Lung (tissue), 11 donors: ENCODE measurements at regions not wholly inside any gene's neighbourhood (a gene's known extent, or its start where the extent isn't known, plus 50 kb on each side); places are given as distances from the start of the nearest gene placed in this dataset.

Source experiments
- ATAC-seq: fragments of 200-7000 bp; cut with Tn5 transposase; one replicate; pipeline ENCODE4 v1.9.1; 2020; ENCODE audit warnings: moderate number of reproducible peaks; ENCODE audit not compliant: insufficient read depth, low FRiP score
- DNase-seq, 3 donors: peaks; one replicate each; pipeline ENCODE4 v3.0.0-alpha.2; 2013 to 2017
- H3K27ac ChIP-seq, 2 donors: one replicate each; pipeline ENCODE4 v1.5.1; 2013; ENCODE audit warnings: mild to moderate bottlenecking in 2 of 2, moderate library complexity in 2 of 2, control low read depth in 1 of 2, inconsistent platforms in 1 of 2, low read depth in 1 of 2, low read length in 1 of 2
- H3K27me3 ChIP-seq, 3 donors: one replicate each; pipeline ENCODE4 v1.5.1; 2013; ENCODE audit warnings: low read length in 2 of 3; ENCODE audit not compliant: control insufficient read depth in 3 of 3, insufficient read depth in 3 of 3
- H3K36me3 ChIP-seq, 4 donors: one replicate each; pipeline ENCODE4 v1.5.1; 2013; ENCODE audit warnings: low read length in 4 of 4, mild to moderate bottlenecking in 1 of 4, moderate library complexity in 1 of 4; ENCODE audit not compliant: control insufficient read depth in 4 of 4, insufficient read depth in 4 of 4
- H3K4me1 ChIP-seq, 5 donors: one replicate each; pipeline ENCODE4 v1.5.1; 2013; ENCODE audit warnings: low read length in 5 of 5, mild to moderate bottlenecking in 2 of 5, moderate library complexity in 1 of 5; ENCODE audit not compliant: control insufficient read depth in 5 of 5, insufficient read depth in 5 of 5
- H3K4me3 ChIP-seq: one replicate; pipeline ENCODE4 v1.5.1; 2013; ENCODE audit warnings: mild to moderate bottlenecking, control low read depth, moderate library complexity
- H3K9ac ChIP-seq, 2 donors: one replicate each; pipeline ENCODE4 v1.5.1; 2013; ENCODE audit warnings: low read length in 2 of 2, control low read depth in 1 of 2; ENCODE audit not compliant: insufficient read depth in 1 of 2
- H3K9me3 ChIP-seq, 4 donors: one replicate each; pipeline ENCODE4 v1.5.1; 2013; ENCODE audit warnings: low read length in 3 of 4, mild to moderate bottlenecking in 1 of 4, moderate library complexity in 1 of 4; ENCODE audit not compliant: control insufficient read depth in 4 of 4, insufficient read depth in 3 of 4
- WGBS, 2 donors: extraction: QIAGEN DNeasy Blood & Tissue Kit; methylation state at CpG; one replicate each; pipeline ENCODE4 v1.1.7; 2013; 5-methylcytosine and 5-hydroxymethylcytosine counted together
- TF ChIP-seq, protein P1 (sequence below): IDR thresholded peaks from 2 replicates; pipeline ENCODE4 v1.5.1; 2012; ENCODE audit warnings: mild to moderate bottlenecking; ENCODE audit errors: control extremely low read depth, extremely low read depth
- donor health status: control.
- donor health status: control.
- donor health status: Bipolar disorder and iron deficiency.
- donor health status: healthy.
- donor health status: DM: yes; HTN: yes; CAD: no.

DNA sequence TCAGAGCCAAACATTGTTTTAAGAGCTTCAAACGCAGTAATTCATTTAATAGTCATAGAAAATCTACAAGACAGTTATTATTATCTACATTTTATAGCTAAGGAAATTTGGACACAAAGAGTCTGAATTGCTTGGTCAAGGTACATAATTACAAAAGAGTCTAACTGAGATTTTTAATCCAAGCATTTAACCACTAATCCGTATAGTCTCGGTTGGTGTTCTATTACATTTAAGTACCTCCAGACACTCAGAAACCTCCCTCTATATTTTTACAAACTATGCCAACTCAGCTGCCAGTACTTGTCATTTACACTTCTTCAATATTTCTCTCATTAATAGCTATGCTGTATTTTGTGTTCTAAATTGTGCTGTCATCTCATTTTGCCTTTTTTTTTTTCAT, 240.2 kb upstream of the PLSCR5 start:
- Histone ChIP-seq H3K27me3 (no peaks in the 10 kb centered on the region), H3K9me3 (no peaks in the 10 kb centered on the region), H3K27ac (no peak overlapping the region), H3K36me3 (no peaks in the 10 kb centered on the region), H3K9ac (no peak overlapping the region), H3K4me1 (peaks cover 0 to 2% (median 0%) of the 10 kb centered on the region in 5 donors), H3K4me3 (no peak overlapping the region)
- ATAC-seq = no peak
- DNase-seq = no peak
- WGBS, 2 donors = 82 to 92% methylated on average over 3 of the region's 3 CpGs
- TF ChIP-seq, protein P1, sequence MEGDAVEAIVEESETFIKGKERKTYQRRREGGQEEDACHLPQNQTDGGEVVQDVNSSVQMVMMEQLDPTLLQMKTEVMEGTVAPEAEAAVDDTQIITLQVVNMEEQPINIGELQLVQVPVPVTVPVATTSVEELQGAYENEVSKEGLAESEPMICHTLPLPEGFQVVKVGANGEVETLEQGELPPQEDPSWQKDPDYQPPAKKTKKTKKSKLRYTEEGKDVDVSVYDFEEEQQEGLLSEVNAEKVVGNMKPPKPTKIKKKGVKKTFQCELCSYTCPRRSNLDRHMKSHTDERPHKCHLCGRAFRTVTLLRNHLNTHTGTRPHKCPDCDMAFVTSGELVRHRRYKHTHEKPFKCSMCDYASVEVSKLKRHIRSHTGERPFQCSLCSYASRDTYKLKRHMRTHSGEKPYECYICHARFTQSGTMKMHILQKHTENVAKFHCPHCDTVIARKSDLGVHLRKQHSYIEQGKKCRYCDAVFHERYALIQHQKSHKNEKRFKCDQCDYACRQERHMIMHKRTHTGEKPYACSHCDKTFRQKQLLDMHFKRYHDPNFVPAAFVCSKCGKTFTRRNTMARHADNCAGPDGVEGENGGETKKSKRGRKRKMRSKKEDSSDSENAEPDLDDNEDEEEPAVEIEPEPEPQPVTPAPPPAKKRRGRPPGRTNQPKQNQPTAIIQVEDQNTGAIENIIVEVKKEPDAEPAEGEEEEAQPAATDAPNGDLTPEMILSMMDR = no peak

DNA sequence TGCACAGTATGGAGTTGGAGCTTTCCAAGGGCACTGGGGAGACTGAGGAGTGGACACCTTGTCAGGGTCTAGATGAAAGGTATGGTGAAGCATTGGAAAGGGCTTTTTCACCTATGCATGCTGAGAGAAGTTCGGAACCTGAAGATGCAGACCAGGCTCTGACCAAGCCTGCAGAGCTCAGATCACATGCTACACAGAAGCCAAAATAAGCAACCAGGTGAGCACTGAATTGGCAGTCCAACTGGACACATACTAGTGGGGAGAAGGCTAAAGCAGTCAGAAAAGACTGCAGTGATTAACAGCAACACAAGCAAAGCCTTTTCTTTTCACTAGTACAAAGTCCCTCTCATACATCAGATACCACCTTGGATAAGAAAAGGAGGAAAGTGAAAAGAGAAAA, 238.3 kb upstream of the PLSCR5 start:
- H3K4me3 ChIP-seq = no peak overlapping the region
- 84 to 93% methylated on average over 1 of the region's 1 CpG for WGBS, 2 donors
- ATAC-seq = no peak
- no peak for DNase-seq
- no peak overlapping the region for H3K9ac ChIP-seq
- peaks cover 0 to 2% (median 0%) of the 10 kb centered on the region in 5 donors for H3K4me1 ChIP-seq
- H3K36me3 ChIP-seq = no peaks in the 10 kb centered on the region
- no peaks in the 10 kb centered on the region for H3K27me3 ChIP-seq
- H3K27ac ChIP-seq = no peak overlapping the region
- TF ChIP-seq, protein P1 = no peak
- H3K9me3 ChIP-seq = no peaks in the 10 kb centered on the region

DNA sequence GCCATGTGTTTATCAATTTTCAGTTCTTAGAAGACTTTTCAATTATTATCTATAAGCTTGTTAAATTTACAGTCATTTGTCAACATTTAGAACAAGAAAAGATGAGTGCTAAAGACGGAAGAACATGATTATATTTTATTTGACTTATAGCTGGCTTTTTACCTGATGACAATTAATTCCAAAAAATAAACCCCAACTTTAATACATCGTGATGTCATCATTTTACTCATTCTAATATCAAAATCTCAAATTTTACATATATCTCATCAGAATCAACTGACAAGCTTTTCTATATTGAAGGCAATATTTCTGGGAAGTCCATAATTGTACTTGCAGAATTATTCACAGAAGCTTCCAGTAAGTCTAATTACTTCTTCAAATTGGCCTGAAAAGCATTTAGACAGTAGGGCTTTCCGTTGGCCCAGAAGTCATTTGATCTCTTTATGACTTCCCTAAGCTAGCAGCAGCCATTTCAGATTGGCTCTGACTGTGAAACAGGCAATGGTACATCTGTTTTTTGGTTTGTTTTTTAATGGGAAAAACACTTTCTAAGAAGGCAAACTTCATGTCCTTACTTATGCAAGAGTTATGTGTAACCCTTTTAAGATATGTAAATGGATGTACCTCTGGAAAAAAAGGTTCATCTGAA, 234.7 kb upstream of the PLSCR5 start:
- Histone ChIP-seq H3K36me3 (no peaks in the 10 kb centered on the region), H3K9me3 (no peaks in the 10 kb centered on the region), H3K4me3 (no peak overlapping the region), H3K4me1 (peaks cover 0 to 5% (median 0%) of the 10 kb centered on the region in 5 donors), H3K27me3 (no peaks in the 10 kb centered on the region), H3K9ac (no peak overlapping the region), H3K27ac (no peak overlapping the region)
- DNase-seq (no peak), ATAC-seq (no peak)
- TF ChIP-seq, protein P1 = no peak
- 74 to 76% methylated on average over 3 of the region's 3 CpGs for WGBS, 2 donors

DNA sequence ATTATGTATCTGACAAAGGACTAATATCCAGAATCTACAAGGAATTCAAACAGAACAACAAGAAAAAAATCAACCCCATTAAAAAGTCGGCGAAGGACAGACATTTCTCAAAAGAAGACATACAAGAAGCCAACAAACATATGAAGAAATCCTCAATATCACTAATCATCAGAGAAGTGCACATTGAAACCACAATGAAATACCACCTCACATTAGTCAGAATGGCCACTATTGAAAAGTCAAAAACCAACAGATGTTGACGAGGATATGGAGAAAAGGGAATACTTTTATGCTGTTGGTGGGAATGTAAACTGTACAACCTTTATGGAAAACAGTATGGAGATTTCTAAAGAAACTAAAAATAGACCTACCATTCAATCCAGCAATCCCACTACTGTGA, 233.1 kb upstream of the PLSCR5 start:
- Histone ChIP-seq H3K9me3 (no peaks in the 10 kb centered on the region), H3K27ac (no peak overlapping the region), H3K4me3 (no peak overlapping the region), H3K4me1 (peaks cover 0 to 8% (median 0%) of the 10 kb centered on the region in 5 donors), H3K9ac (no peak overlapping the region), H3K36me3 (no peaks in the 10 kb centered on the region), H3K27me3 (no peaks in the 10 kb centered on the region)
- 94 to 95% methylated on average over 3 of the region's 3 CpGs for WGBS, 2 donors
- DNase-seq = no peak
- TF ChIP-seq, protein P1 = no peak
- ATAC-seq = no peak
